ENCODE measurements at regions not wholly inside any gene's neighbourhood (a gene's known extent, or its start where the extent isn't known, plus 50 kb on each side); places are given as distances from the start of the nearest gene placed in this dataset.
"Not testable (repeated sequence)": the region's sequence is repeated elsewhere in the genome, so short reads cannot be mapped to it uniquely, and the experiment has no call there.

DNA sequence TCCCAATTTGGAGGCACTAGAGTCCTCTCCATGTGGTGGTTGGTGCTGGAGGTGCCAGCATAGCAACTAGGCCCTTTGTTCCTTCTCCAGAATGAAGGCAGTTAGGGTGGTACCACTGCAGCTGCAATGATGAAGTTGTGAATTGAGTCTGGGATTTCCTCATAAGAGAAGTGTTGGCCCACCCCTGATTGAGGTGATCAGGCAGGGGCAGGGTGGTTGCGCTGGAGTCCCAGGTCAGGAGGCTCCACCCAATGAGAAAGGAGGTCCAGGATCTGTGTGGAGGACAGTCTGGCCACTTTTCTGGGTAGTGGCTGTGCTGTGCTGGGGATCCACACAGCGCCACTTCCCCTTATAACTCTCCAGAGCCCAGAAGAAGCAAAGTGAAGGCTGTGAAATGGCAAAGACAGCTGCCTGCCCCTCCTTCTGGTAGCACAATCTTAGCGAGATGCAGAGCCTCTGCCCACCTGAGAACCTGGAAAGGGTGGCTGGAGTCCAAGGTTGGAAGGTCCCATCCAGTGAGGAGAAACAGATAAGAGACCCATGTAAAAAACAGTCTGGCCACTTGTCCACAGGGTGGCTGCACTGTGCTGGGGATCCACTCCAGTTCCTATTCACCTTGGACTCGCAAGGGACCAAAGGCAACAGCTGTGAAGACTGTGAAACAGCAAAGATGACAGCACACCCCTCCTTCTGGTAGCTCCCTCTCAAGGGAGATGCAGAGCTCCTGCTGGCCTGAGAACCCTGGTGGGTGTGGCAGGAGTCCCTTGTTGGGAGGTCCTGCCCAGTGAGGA is 124.6 kb downstream of the RRAGB start:
- H3K4me3 ChIP-seq: no peak overlapping the region
- intact Hi-C loops (cut with DNase I): no loop called here
- no peak overlapping the region for H3K27ac ChIP-seq
- 80% methylated on average over 1 of the region's 4 CpGs; no CpG with 5 or more reads in 1 of the 2 donors for WGBS, 2 donors
- DNase-seq: no peak
- no peaks in the 10 kb centered on the region for H3K36me3 ChIP-seq
- no peaks in the 10 kb centered on the region for H3K9me3 ChIP-seq
- TF ChIP-seq POLR2A (IDR thresholded peaks at IDR 0.05): no peak
- TF ChIP-seq, protein P1, sequence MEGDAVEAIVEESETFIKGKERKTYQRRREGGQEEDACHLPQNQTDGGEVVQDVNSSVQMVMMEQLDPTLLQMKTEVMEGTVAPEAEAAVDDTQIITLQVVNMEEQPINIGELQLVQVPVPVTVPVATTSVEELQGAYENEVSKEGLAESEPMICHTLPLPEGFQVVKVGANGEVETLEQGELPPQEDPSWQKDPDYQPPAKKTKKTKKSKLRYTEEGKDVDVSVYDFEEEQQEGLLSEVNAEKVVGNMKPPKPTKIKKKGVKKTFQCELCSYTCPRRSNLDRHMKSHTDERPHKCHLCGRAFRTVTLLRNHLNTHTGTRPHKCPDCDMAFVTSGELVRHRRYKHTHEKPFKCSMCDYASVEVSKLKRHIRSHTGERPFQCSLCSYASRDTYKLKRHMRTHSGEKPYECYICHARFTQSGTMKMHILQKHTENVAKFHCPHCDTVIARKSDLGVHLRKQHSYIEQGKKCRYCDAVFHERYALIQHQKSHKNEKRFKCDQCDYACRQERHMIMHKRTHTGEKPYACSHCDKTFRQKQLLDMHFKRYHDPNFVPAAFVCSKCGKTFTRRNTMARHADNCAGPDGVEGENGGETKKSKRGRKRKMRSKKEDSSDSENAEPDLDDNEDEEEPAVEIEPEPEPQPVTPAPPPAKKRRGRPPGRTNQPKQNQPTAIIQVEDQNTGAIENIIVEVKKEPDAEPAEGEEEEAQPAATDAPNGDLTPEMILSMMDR (IDR thresholded peaks at IDR 0.05): no peak
- no peaks in the 10 kb centered on the region for H3K27me3 ChIP-seq
- no peaks in the 10 kb centered on the region for H3K4me1 ChIP-seq

DNA sequence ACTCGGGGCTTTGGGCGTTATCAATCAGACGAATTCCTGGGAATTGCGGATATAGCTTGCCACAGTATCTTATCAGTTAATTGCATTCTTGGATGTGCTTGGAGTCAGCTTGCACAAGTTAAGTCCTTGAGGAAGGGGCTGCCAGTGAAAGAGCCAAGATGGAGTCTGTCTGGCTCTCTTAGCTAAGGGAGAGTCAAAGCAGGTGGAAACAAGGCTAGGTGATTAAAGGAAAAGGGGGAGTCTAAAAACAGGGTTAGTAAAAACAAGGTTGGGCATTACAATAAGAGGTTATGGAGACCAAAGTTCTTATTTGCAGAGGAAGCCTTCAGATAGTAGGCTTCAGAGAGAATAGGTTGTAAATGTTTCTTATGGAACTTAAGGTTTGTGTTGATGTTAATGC is 149.2 kb downstream of the RRAGB start:
- H3K4me3 ChIP-seq; DNase-seq; H3K4me1 ChIP-seq; intact Hi-C loops (cut with DNase I); H3K27ac ChIP-seq; H3K27me3 ChIP-seq; H3K36me3 ChIP-seq; H3K9me3 ChIP-seq: not testable (repeated sequence)
- WGBS, 2 donors: 22 to 59% methylated on average over 4 of the region's 4 CpGs

DNA sequence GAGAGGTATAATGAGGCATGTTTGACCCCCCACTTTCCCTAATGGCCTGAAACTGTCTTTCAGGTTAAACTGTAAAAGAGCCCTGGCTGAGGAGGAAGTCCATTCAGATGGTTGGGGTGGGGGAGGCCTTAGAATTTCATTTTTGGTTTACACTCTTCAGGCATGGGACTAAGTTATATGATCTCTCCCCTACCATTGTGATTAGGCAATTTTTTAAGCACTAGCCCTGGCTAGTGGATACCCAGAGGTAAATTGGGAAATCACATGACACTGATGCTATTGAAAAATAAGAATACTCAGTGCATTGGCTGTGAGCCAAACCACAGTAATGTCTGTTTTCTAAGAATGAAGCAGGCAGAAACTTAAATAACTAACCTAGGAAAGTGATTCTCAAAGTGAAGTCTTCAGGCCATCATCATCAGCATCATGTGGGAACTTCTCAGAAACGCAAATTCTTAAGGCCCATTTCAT is 149.7 kb downstream of the RRAGB start:
- 20 to 64% methylated on average over 1 of the region's 1 CpG for WGBS, 2 donors
- H3K36me3 ChIP-seq: no peaks in the 10 kb centered on the region
- H3K27me3 ChIP-seq: no peaks in the 10 kb centered on the region
- no peaks in the 10 kb centered on the region for H3K9me3 ChIP-seq
- H3K4me3 ChIP-seq: no peak overlapping the region
- DNase-seq: no peak
- intact Hi-C loops (cut with DNase I): no loop called here
- TF ChIP-seq, protein P1 (IDR thresholded peaks at IDR 0.05): no peak
- no peak for TF ChIP-seq POLR2A (IDR thresholded peaks at IDR 0.05)
- H3K4me1 ChIP-seq: no peaks in the 10 kb centered on the region
- no peak overlapping the region for H3K27ac ChIP-seq

DNA sequence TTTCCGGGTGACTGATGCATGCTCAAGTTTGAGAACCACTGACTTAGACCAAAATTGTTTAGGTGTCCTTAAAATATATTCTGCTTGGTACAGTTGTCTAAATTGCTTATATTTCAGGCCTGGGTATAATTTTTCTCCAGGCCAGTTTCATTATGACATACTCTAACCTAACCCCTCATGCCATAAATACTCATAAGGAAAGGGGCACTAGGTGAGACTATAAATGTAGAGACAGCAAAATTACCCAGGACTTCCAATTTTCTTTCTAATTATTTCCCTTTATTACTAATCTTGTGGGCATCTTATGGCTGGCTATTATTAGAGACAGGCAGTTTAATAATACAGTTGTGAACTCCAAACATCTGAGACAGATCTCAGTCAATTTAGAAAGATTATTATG is 150.2 kb downstream of the RRAGB start:
- Histone ChIP-seq H3K36me3 (no peaks in the 10 kb centered on the region), H3K9me3 (no peaks in the 10 kb centered on the region), H3K27me3 (no peaks in the 10 kb centered on the region), H3K27ac (no peak overlapping the region), H3K4me1 (no peaks in the 10 kb centered on the region), H3K4me3 (no peak overlapping the region)
- DNase-seq: no peak
- TF ChIP-seq POLR2A (IDR thresholded peaks at IDR 0.05): no peak
- WGBS, 2 donors: 50% methylated on average over 1 of the region's 1 CpG; no CpG with 5 or more reads in 1 of the 2 donors
- intact Hi-C loops (cut with DNase I): no loop called here

DNA sequence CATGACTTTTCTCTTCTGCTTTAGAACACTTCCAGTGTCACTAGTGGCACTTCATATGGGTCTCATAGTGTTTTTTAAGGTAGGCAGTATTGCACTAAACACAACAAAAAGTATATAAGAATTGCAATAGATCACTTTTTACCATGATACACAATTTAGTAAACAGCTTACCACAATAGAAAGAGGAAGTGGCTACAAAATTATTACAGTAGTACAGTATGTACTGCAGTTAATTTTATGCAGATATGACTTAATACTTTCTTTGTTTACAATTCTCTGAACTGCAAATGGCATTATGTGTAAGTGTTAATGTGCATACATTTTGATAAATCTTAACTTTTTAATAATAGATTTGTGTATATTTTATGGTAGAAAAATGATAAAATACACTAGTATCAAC is 157.3 kb downstream of the RRAGB start:
- no peaks in the 10 kb centered on the region for H3K4me1 ChIP-seq
- no peaks in the 10 kb centered on the region for H3K36me3 ChIP-seq
- H3K9me3 ChIP-seq: no peaks in the 10 kb centered on the region
- TF ChIP-seq POLR2A (IDR thresholded peaks at IDR 0.05): no peak
- TF ChIP-seq, protein P1 (IDR thresholded peaks at IDR 0.05): no peak
- DNase-seq: no peak
- intact Hi-C loops (cut with DNase I): no loop called here
- H3K4me3 ChIP-seq: no peak overlapping the region
- H3K27me3 ChIP-seq: no peaks in the 10 kb centered on the region
- no peak overlapping the region for H3K27ac ChIP-seq

DNA sequence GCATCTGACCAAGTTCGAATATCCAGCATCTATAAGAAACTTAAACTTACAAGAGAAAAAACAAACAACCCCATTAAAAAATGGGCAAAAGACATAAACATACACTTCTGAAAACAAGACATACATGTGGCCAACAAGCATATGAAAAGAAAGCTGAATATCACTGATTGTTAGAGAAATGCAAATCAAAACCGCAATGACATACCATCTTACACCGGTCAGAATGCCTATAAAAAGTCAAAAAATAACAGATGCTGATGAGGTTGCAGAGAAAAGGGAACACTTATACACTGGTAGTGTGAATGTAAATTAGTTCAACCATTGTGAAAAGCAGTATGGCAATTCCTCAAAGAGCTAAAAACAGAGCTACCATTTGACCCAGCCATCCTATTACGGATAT is 166.0 kb downstream of the RRAGB start:
- H3K27me3 ChIP-seq; H3K4me3 ChIP-seq; H3K4me1 ChIP-seq; H3K27ac ChIP-seq; H3K36me3 ChIP-seq; intact Hi-C loops (cut with DNase I); DNase-seq; H3K9me3 ChIP-seq: not testable (repeated sequence)
- WGBS, 2 donors: 76 to 81% methylated on average over 4 of the region's 4 CpGs
